Thyroid gland (tissue), 4 donors: ENCODE measurements at regions not wholly inside any gene's neighbourhood (a gene's known extent, or its start where the extent isn't known, plus 50 kb on each side); places are given as distances from the start of the nearest gene placed in this dataset.
"Not testable (repeated sequence)": the region's sequence is repeated elsewhere in the genome, so short reads cannot be mapped to it uniquely, and the experiment has no call there.

ENCODE experiments used
- DNase-seq, 2 donors: peaks; one replicate each; pipeline ENCODE4 v3.0.0-alpha.2; 2019
- H3K27ac ChIP-seq, 3 donors: fragments of 200-600 bp; sonication (generic); 1 replicate in 2 of 3; 2 replicates in 1 of 3; pipeline ENCODE4 v1.5.1; 2016 to 2019; ENCODE audit warnings: mild to moderate bottlenecking in 1 of 3, moderate library complexity in 1 of 3
- H3K27me3 ChIP-seq: fragments of 200-600 bp; sonication (generic); one replicate; pipeline ENCODE4 v1.5.1; 2019
- H3K36me3 ChIP-seq, 2 donors: fragments of 200-600 bp; sonication (generic); one replicate each; pipeline ENCODE4 v1.5.1; 2016 to 2019
- H3K4me1 ChIP-seq, 2 donors: fragments of 200-600 bp; sonication (generic); one replicate each; pipeline ENCODE4 v1.5.1; 2017 to 2019
- H3K4me3 ChIP-seq, 3 donors: fragments of 200-600 bp; sonication (generic); replicated peaks in 1 of 3; 1 replicate in 2 of 3; 2 replicates in 1 of 3; pipeline ENCODE4 v1.5.1; 2016; ENCODE audit warnings: mild to moderate bottlenecking in 1 of 3
- H3K9me3 ChIP-seq: fragments of 200-600 bp; sonication (generic); one replicate; pipeline ENCODE4 v1.5.1; 2017
- POLR2A ChIP-seq, 2 donors: fragments of 450-650 bp; IDR thresholded peaks; one replicate each; pipeline ENCODE4 v1.6.1; 2017; ENCODE audit warnings: antibody characterized with exemption in 2 of 2, mild to moderate bottlenecking in 2 of 2, moderate library complexity in 1 of 2
- WGBS, 2 donors: methylation state at CpG; one replicate each; pipeline ENCODE4 v1.1.5; 2017; 5-methylcytosine and 5-hydroxymethylcytosine counted together
- intact Hi-C: fragments of 100-400 bp; cut with DNase I; formaldehyde crosslinking; loops from one replicate; pipeline ENCODE4 v1.15.1; 2023
- TF ChIP-seq, protein P1 (sequence below), 6 experiments: fragments of 200-600 bp in 3 of 6; fragments of 450-650 bp in 3 of 6; sonication (generic) in 3 of 6; IDR thresholded peaks; one replicate each; pipeline ENCODE4 v1.5.1; 2016 to 2019; ENCODE audit warnings: antibody characterized with exemption in 6 of 6, mild to moderate bottlenecking in 2 of 6, inconsistent platforms in 1 of 6, moderate library complexity in 1 of 6

DNA sequence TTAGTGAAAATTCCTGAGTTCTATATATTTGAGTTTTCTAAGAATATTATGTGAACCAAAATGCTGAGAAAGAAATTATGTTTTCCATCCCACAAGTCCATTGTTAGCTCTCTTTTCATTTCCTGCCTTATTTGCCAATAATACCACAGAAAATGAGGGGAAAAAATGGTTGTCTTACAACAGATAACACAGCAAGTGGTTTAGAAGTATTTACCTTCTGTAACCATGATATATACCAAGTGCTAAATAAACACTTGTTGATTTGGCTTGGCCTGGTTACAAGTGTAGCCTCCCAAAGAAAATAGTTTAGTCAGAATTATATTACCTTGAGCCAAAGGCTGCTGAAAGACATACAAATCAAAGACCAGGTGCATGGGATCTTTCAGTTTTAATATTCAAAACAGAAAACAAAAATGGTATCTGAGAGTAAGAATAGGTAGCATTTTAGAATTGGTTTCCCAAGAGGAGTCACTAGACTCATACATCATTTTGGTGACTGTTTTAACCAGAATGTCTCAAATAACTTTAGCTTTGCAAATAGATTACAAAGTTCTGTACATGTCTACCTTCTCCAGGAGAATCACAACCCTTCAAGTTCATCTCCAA is 439.8 kb upstream of the DYNLRB2 start:
- intact Hi-C loops, result no loop called here
- TF ChIP-seq, protein P1, sequence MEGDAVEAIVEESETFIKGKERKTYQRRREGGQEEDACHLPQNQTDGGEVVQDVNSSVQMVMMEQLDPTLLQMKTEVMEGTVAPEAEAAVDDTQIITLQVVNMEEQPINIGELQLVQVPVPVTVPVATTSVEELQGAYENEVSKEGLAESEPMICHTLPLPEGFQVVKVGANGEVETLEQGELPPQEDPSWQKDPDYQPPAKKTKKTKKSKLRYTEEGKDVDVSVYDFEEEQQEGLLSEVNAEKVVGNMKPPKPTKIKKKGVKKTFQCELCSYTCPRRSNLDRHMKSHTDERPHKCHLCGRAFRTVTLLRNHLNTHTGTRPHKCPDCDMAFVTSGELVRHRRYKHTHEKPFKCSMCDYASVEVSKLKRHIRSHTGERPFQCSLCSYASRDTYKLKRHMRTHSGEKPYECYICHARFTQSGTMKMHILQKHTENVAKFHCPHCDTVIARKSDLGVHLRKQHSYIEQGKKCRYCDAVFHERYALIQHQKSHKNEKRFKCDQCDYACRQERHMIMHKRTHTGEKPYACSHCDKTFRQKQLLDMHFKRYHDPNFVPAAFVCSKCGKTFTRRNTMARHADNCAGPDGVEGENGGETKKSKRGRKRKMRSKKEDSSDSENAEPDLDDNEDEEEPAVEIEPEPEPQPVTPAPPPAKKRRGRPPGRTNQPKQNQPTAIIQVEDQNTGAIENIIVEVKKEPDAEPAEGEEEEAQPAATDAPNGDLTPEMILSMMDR (IDR thresholded peaks at IDR 0.05), result no peak
- no peak for TF ChIP-seq POLR2A (IDR thresholded peaks at IDR 0.05)
- no peak for DNase-seq
- Histone ChIP-seq H3K9me3 (no peaks in the 10 kb centered on the region), H3K4me3 (no peak overlapping the region), H3K27me3 (no peaks in the 10 kb centered on the region), H3K4me1 (peaks cover 0 to 6% of the 10 kb centered on the region in 2 donors), H3K27ac (no peak overlapping the region), H3K36me3 (no peaks in the 10 kb centered on the region)

DNA sequence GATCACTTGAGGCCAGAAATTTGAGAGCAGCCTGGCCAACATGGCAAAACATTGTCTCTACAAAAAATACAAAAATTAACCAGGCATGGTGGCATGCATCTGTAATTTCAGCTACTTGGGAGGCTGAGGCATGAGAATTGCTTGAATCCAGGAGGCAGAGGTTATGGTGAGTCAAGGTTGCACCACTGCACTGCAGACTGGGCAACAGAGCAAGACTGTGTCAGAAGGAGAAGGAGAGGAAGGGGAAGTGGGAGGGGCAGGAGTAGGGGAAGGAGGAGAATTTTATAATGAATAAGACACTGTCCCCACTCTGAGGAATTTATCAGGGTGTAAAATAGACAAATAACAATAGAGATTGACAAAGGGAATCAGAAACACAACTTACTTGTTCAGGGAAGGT is 440.6 kb upstream of the DYNLRB2 start:
- intact Hi-C loops, result no loop called here
- TF ChIP-seq, protein P1 (IDR thresholded peaks at IDR 0.05), result no peak
- no peak for TF ChIP-seq POLR2A (IDR thresholded peaks at IDR 0.05)
- no peaks in the 10 kb centered on the region for H3K36me3 ChIP-seq
- DNase-seq, result no peak
- H3K9me3 ChIP-seq, result no peaks in the 10 kb centered on the region
- H3K4me3 ChIP-seq, result no peak overlapping the region
- H3K27ac ChIP-seq, result no peak overlapping the region
- no peaks in the 10 kb centered on the region for H3K27me3 ChIP-seq
- H3K4me1 ChIP-seq, result peaks cover 0 to 3% of the 10 kb centered on the region in 2 donors

- intact Hi-C loops, result no loop called here
- Histone ChIP-seq H3K4me1 (no peaks in the 10 kb centered on the region), H3K27me3 (no peaks in the 10 kb centered on the region), H3K36me3 (no peaks in the 10 kb centered on the region), H3K9me3 (no peaks in the 10 kb centered on the region), H3K4me3 (no peak overlapping the region), H3K27ac (no peak overlapping the region)
- 96 to 100% methylated on average over 1 of the region's 1 CpG for WGBS, 2 donors
- TF ChIP-seq POLR2A (IDR thresholded peaks at IDR 0.05), result no peak
- TF ChIP-seq, protein P1 (IDR thresholded peaks at IDR 0.05), result no peak
- no peak for DNase-seq
Observed at GRCh38 chr16:80097098-80097497, 443.7 kb upstream of the DYNLRB2 start.

DNA sequence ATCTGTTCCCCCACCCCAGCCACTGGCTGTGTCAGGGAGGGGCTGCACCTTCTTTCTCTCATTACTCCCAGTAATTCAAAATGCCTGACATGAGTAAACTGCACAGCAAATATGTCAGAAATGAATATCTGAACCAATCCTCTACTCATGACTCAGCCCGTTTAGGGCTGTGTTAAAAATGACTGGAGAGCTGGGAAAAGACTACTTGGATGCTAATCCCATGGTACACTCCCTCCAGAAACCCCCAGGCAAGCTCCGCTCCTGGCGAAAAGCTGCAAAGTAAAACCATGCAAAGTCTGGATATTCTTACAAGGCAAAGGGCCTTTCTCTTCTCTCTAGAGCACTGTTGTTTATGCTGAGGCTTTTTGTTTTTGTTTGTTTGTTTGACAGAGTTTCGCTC is 448.1 kb upstream of the DYNLRB2 start:
- H3K36me3 ChIP-seq, result no peaks in the 10 kb centered on the region
- no peaks in the 10 kb centered on the region for H3K27me3 ChIP-seq
- H3K4me3 ChIP-seq, result no peak overlapping the region
- H3K27ac ChIP-seq, result no peak overlapping the region
- DNase-seq, result no peak
- no peaks in the 10 kb centered on the region for H3K9me3 ChIP-seq
- H3K4me1 ChIP-seq, result no peaks in the 10 kb centered on the region
- TF ChIP-seq POLR2A (IDR thresholded peaks at IDR 0.05), result no peak
- TF ChIP-seq, protein P1 (IDR thresholded peaks at IDR 0.05), result no peak
- WGBS, 2 donors, result 81 to 96% methylated on average over 4 of the region's 4 CpGs
- intact Hi-C loops, result no loop called here

GRCh38 chr16:80091453-80091852 is 449.3 kb upstream of the DYNLRB2 start:
- intact Hi-C loops, result not testable (repeated sequence)

GRCh38 chr16:80085606-80086005 is 455.2 kb upstream of the DYNLRB2 start:
- Histone ChIP-seq H3K27me3 (no peaks in the 10 kb centered on the region), H3K36me3 (no peaks in the 10 kb centered on the region), H3K4me3 (no peak overlapping the region), H3K4me1 (peaks cover 0 to 6% of the 10 kb centered on the region in 2 donors), H3K9me3 (no peaks in the 10 kb centered on the region), H3K27ac (no peak overlapping the region)
- TF ChIP-seq POLR2A (IDR thresholded peaks at IDR 0.05), result no peak
- TF ChIP-seq, protein P1 (IDR thresholded peaks at IDR 0.05), result no peak
- 94 to 97% methylated on average over 2 of the region's 2 CpGs for WGBS, 2 donors
- DNase-seq, result no peak
- intact Hi-C loops, result no loop called here

More at GRCh38 chr16:80091453-80091852, 449.3 kb upstream of the DYNLRB2 start:
- WGBS, 2 donors, result 55 to 59% methylated on average over 4 of the region's 4 CpGs
- H3K27ac ChIP-seq, H3K4me1 ChIP-seq, H3K27me3 ChIP-seq, H3K4me3 ChIP-seq, DNase-seq, H3K9me3 ChIP-seq, H3K36me3 ChIP-seq: not testable (repeated sequence)
